ENCODE measurements at regions not wholly inside any gene's neighbourhood (a gene's known extent, or its start where the extent isn't known, plus 50 kb on each side); places are given as distances from the start of the nearest gene placed in this dataset.

- TF ChIP-seq POU6F1 (CRISPR knock-in tag; IDR thresholded peaks at IDR 0.05; ENCODE audit: borderline replicate concordance, low read depth) (no peak), ZFP3 (CRISPR knock-in tag; IDR thresholded peaks at IDR 0.05) (no peak), ISL1 (CRISPR knock-in tag; IDR thresholded peaks at IDR 0.05) (peak; percentile 83)
Observed at GRCh38 chr4:174012135-174012885, 271.2 kb downstream of the FBXO8 start.

GRCh38 chr4:174010547-174010946, 272.9 kb downstream of the FBXO8 start:
- ATAC-seq = no peak
- TF ChIP-seq CREB5 (CRISPR knock-in tag; IDR thresholded peaks at IDR 0.05; ENCODE audit: low read depth) = no peak
- no peak for TF ChIP-seq ZFP30 (CRISPR knock-in tag; IDR thresholded peaks at IDR 0.05)
- no peak for TF ChIP-seq ZNF70 (CRISPR knock-in tag; IDR thresholded peaks at IDR 0.05)
- TF ChIP-seq ZFP3 (CRISPR knock-in tag; IDR thresholded peaks at IDR 0.05) = no peak
- no peak for TF ChIP-seq CSRNP3 (CRISPR knock-in tag; IDR thresholded peaks at IDR 0.05)
- TF ChIP-seq POU6F1 (CRISPR knock-in tag; IDR thresholded peaks at IDR 0.05; ENCODE audit: borderline replicate concordance, low read depth) = no peak
- TF ChIP-seq PPARA (CRISPR knock-in tag; IDR thresholded peaks at IDR 0.05; ENCODE audit: borderline replicate concordance) = no peak
- TF ChIP-seq ISL1 (CRISPR knock-in tag; IDR thresholded peaks at IDR 0.05) = no peak
- TF ChIP-seq ZNF8 (CRISPR knock-in tag; IDR thresholded peaks at IDR 0.05) = no peak
- TF ChIP-seq SNAI2 (CRISPR knock-in tag; IDR thresholded peaks at IDR 0.05) = no peak
- no peak for TF ChIP-seq ARNTL (CRISPR knock-in tag; IDR thresholded peaks at IDR 0.05; ENCODE audit: borderline replicate concordance, low read depth)
- TF ChIP-seq ZC3H10 (CRISPR knock-in tag; IDR thresholded peaks at IDR 0.05) = no peak
- no peak for TF ChIP-seq TCF4 (CRISPR knock-in tag; IDR thresholded peaks at IDR 0.05; ENCODE audit: borderline replicate concordance)
- no peak for TF ChIP-seq TOX (CRISPR knock-in tag; IDR thresholded peaks at IDR 0.05; ENCODE audit: borderline replicate concordance)
- no peak for TF ChIP-seq ESRRG (CRISPR knock-in tag; IDR thresholded peaks at IDR 0.05)
- no peak for TF ChIP-seq BACH2 (CRISPR knock-in tag; IDR thresholded peaks at IDR 0.05; ENCODE audit: borderline replicate concordance)
- no peak for TF ChIP-seq CSDC2 (CRISPR knock-in tag; IDR thresholded peaks at IDR 0.05)

More at GRCh38 chr4:174012135-174012885, 271.2 kb downstream of the FBXO8 start:
- ATAC-seq = no peak

- peak; percentile 78 for ATAC-seq
- TF ChIP-seq RARB (CRISPR knock-in tag; IDR thresholded peaks at IDR 0.05) (peak; percentile 97; the same call in 1 of the 2 replicates), ZC3H10 (CRISPR knock-in tag; IDR thresholded peaks at IDR 0.05) (peak; percentile 99), TOX (CRISPR knock-in tag; IDR thresholded peaks at IDR 0.05; ENCODE audit: borderline replicate concordance) (peak; percentile 97), OSR1 (CRISPR knock-in tag; IDR thresholded peaks at IDR 0.05) (no peak), ZFP3 (CRISPR knock-in tag; IDR thresholded peaks at IDR 0.05) (peak; percentile 67), PPARA (CRISPR knock-in tag; IDR thresholded peaks at IDR 0.05; ENCODE audit: borderline replicate concordance) (peak; percentile 93), TSHZ2 (CRISPR knock-in tag; IDR thresholded peaks at IDR 0.05) (peak; percentile 100), ISL1 (CRISPR knock-in tag; IDR thresholded peaks at IDR 0.05) (peak; percentile 100), BACH2 (CRISPR knock-in tag; IDR thresholded peaks at IDR 0.05; ENCODE audit: borderline replicate concordance) (peak; percentile 72), TCF4 (CRISPR knock-in tag; IDR thresholded peaks at IDR 0.05; ENCODE audit: borderline replicate concordance) (peak; percentile 100), PATZ1 (CRISPR knock-in tag; IDR thresholded peaks at IDR 0.05; ENCODE audit: borderline replicate concordance) (peak; percentile 97), POU6F1 (CRISPR knock-in tag; IDR thresholded peaks at IDR 0.05; ENCODE audit: borderline replicate concordance, low read depth) (peak; percentile 100), ARNTL (CRISPR knock-in tag; IDR thresholded peaks at IDR 0.05; ENCODE audit: borderline replicate concordance, low read depth) (0 out of 2 replicates have a peak, but pooled peaks have one; percentile 39)
Observed at GRCh38 chr4:174009686-174010451, 273.6 kb downstream of the FBXO8 start.

All from SK-N-SH treated with all-trans-retinoic acid at 6 μM for 48 hours (cell line).